Ovary (tissue), 7 donors: ENCODE measurements at regions not wholly inside any gene's neighbourhood (a gene's known extent, or its start where the extent isn't known, plus 50 kb on each side); places are given as distances from the start of the nearest gene placed in this dataset.

Experiments used
- DNase-seq, 5 donors: peaks; one replicate each; pipeline ENCODE4 v3.0.0-alpha.2; 2019 to 2020
- H3K27ac ChIP-seq, 2 donors: fragments of 200-600 bp; one replicate each; pipeline versions ENCODE4 v1.5.1 to v1.8.0; 2019 to 2022
- H3K27me3 ChIP-seq: fragments of 200-600 bp; one replicate; pipeline ENCODE4 v1.8.0; 2022
- H3K36me3 ChIP-seq: fragments of 200-600 bp; sonication (generic); one replicate; pipeline ENCODE4 v1.5.1; 2019
- H3K4me1 ChIP-seq: one replicate; pipeline ENCODE4 v1.8.1; 2013; ENCODE audit warnings: mild to moderate bottlenecking, moderate library complexity; ENCODE audit not compliant: insufficient read depth
- H3K4me3 ChIP-seq: fragments of 200-600 bp; sonication (generic); one replicate; pipeline ENCODE4 v1.5.1; 2017
- H3K9me3 ChIP-seq, 2 donors: fragments of 200-600 bp in 1 of 2; sonication (generic) in 1 of 2; one replicate each; pipeline versions ENCODE4 v1.5.1 to v1.8.1; 2013 to 2019; ENCODE audit warnings: mild to moderate bottlenecking in 1 of 2, moderate library complexity in 1 of 2
- EP300 ChIP-seq: sonication (generic); formaldehyde crosslinking; IDR thresholded peaks from one replicate; pipeline ENCODE4 v1.6.1; 2017; ENCODE audit warnings: antibody characterized with exemption
- POLR2A ChIP-seq: fragments of 450-650 bp; IDR thresholded peaks from one replicate; pipeline ENCODE4 v1.6.1; 2017; ENCODE audit warnings: antibody characterized with exemption, mild to moderate bottlenecking, moderate library complexity
- WGBS, 3 donors: extraction: QIAGEN DNeasy Blood & Tissue Kit in 1 of 3; methylation state at CpG; one replicate each; pipeline versions ENCODE4 v1.1.5 to v1.1.7; 2013 to 2017; 5-methylcytosine and 5-hydroxymethylcytosine counted together
- intact Hi-C, 4 donors: fragments of 100-400 bp; cut with DNase I; formaldehyde crosslinking; loops; one replicate each; pipeline versions ENCODE4 v1.11.0 to v1.15.1; 2022 to 2023
- TF ChIP-seq, protein P1 (sequence below), 3 donors: fragments of 450-650 bp in 2 of 3; fragments of 200-600 bp in 1 of 3; IDR thresholded peaks; one replicate each; pipeline versions ENCODE4 v1.5.1 to v1.8.0; 2016 to 2022; ENCODE audit warnings: antibody characterized with exemption in 3 of 3, mild to moderate bottlenecking in 1 of 3
- donor health status: DM: no; HTN: no; CAD: no; lungs with moderate emphysema.
- donor health status: DM: no; HTN: no; CAD: no.
- donor health status: Bipolar disorder and iron deficiency.
- donor health status: DM: no; HTN: no; CAD: no.
- donor health status: DM: yes; HTN: yes; CAD: no.

DNA sequence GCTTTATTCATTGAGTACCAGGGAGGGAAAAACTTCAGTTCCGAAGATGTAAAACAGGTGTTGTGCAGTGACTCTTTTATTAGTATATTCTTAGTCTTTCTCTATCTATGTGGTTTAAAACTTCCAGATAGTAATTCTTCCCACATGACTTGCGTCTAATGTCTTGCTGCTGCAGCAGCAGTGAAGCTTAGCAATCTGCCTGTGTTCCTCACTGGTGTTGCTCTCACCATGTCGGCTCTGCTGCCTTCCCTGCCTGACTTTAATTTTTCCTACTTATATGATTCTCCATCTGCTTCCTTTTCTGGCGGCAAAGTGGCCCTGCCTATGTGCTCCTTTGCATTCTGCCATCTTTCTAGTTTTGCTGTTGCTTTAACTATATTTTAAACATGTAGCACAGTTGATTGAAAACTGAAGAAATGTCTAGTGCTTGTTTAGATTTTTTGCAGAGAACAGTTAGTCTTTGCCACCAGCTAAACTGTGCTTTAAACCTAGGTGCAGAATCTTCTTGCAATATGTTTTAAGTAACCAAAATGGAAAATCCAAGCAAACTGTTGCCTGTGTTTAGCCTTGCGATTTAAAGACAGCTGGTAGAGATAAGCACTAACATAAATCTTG, 1934.2 kb upstream of the IGFBP7 start:
- intact Hi-C loops, result no loop called here
- Histone ChIP-seq H3K4me3 (no peak overlapping the region), H3K27ac (no peak overlapping the region), H3K27me3 (no peaks in the 10 kb centered on the region), H3K36me3 (no peaks in the 10 kb centered on the region), H3K4me1 (no peaks in the 10 kb centered on the region), H3K9me3 (no peaks in the 10 kb centered on the region)
- DNase-seq, result no peak
- 16 to 24% (median 23%) methylated on average over 5 of the region's 5 CpGs for WGBS, 3 donors
- TF ChIP-seq, protein P1, sequence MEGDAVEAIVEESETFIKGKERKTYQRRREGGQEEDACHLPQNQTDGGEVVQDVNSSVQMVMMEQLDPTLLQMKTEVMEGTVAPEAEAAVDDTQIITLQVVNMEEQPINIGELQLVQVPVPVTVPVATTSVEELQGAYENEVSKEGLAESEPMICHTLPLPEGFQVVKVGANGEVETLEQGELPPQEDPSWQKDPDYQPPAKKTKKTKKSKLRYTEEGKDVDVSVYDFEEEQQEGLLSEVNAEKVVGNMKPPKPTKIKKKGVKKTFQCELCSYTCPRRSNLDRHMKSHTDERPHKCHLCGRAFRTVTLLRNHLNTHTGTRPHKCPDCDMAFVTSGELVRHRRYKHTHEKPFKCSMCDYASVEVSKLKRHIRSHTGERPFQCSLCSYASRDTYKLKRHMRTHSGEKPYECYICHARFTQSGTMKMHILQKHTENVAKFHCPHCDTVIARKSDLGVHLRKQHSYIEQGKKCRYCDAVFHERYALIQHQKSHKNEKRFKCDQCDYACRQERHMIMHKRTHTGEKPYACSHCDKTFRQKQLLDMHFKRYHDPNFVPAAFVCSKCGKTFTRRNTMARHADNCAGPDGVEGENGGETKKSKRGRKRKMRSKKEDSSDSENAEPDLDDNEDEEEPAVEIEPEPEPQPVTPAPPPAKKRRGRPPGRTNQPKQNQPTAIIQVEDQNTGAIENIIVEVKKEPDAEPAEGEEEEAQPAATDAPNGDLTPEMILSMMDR (IDR thresholded peaks at IDR 0.05), result no peak
- no peak for TF ChIP-seq POLR2A
- TF ChIP-seq EP300, result no peak

DNA sequence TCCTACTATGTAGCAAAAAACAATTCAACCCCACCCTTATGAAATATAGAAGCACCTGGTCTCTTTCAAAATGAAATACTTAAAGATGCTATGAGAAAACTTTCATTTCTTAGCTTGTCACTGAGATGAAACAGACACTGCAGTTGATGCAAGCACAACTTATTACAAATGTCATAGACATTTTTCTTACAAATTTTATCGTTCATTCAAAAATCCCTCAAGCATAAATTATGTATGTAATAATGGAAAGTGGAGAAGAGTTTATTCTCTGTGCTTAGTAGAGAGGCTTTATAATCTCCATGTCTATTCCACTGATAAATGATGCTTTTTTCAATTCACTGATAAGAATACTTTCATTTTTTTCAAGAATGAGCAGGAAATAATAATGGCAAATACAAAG, 1943.9 kb upstream of the IGFBP7 start:
- Histone ChIP-seq H3K27ac (no peak overlapping the region), H3K4me3 (no peak overlapping the region), H3K4me1 (no peaks in the 10 kb centered on the region), H3K9me3 (no peaks in the 10 kb centered on the region), H3K27me3 (no peaks in the 10 kb centered on the region), H3K36me3 (no peaks in the 10 kb centered on the region)
- no peak for DNase-seq
- intact Hi-C loops, result no loop called here
- 63 to 67% (median 65%) methylated on average over 1 of the region's 1 CpG for WGBS, 3 donors
- TF ChIP-seq, protein P1 (IDR thresholded peaks at IDR 0.05), result no peak
- TF ChIP-seq POLR2A (no peak), EP300 (no peak)

DNA sequence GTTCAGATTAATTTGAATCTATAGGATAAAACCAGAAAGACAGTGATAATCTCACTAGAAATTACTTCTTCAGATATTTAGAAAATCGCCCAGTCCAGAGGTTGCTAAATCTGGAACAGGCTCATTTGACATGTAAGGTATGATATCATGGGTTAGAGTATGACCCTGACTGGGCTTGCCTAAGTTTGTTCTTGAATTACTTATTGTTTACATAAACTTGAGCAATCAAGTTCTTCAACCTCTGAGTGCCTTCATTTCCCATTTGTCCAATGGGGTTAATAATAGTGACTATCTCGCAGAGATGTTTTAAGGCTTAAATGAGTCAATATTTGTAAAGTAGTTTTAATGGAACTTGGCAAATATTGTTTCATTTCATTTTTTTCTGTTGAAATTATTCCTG, 1947.6 kb upstream of the IGFBP7 start:
- H3K27me3 ChIP-seq, result no peaks in the 10 kb centered on the region
- H3K27ac ChIP-seq, result no peak overlapping the region
- DNase-seq, result no peak
- TF ChIP-seq POLR2A (no peak), EP300 (no peak)
- TF ChIP-seq, protein P1 (IDR thresholded peaks at IDR 0.05), result no peak
- intact Hi-C loops, result no loop called here
- no peaks in the 10 kb centered on the region for H3K9me3 ChIP-seq
- no peaks in the 10 kb centered on the region for H3K36me3 ChIP-seq
- H3K4me1 ChIP-seq, result no peaks in the 10 kb centered on the region
- no peak overlapping the region for H3K4me3 ChIP-seq
- 79 to 94% (median 81%) methylated on average over 2 of the region's 2 CpGs for WGBS, 3 donors

DNA sequence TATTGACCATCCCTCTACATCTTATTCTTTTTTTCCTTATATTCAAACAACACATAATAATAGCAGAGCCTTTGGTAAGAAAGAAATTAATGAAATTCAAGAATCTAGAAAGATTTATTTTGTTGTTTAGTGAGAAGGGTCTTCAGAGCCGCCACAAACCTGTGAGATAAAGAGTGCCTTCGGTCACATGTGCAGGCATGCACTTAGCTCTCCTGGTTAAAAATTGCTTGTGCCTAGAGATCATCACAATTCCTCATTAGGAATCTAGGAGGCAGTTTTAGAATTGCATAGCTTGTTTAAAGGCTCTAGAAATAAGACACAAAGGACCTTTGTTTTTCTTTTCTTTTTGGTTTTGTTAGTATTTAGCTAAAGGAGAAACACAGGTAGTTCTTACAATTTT, 1948.4 kb upstream of the IGFBP7 start:
- Histone ChIP-seq H3K9me3 (no peaks in the 10 kb centered on the region), H3K27ac (no peak overlapping the region), H3K27me3 (no peaks in the 10 kb centered on the region), H3K4me3 (no peak overlapping the region), H3K4me1 (no peaks in the 10 kb centered on the region), H3K36me3 (no peaks in the 10 kb centered on the region)
- intact Hi-C loops, result no loop called here
- TF ChIP-seq, protein P1 (IDR thresholded peaks at IDR 0.05), result no peak
- TF ChIP-seq POLR2A (no peak), EP300 (no peak)
- DNase-seq, result no peak
- 30 to 34% (median 33%) methylated on average over 2 of the region's 2 CpGs for WGBS, 3 donors
